DMS53 treated with DMSO at 0.1 percent for 48 hours (cell line): ENCODE measurements at regions not wholly inside any gene's neighbourhood (a gene's known extent, or its start where the extent isn't known, plus 50 kb on each side); places are given as distances from the start of the nearest gene placed in this dataset.

Experiments used
- DNase-seq: peaks from one replicate; lab custom pipeline; 2025; ENCODE audit not compliant: unreplicated experiment; lab: John Stamatoyannopoulos, UW

- DNase-seq = no peak
These were observed 108.5 kb upstream of the PCDH18 start for GRCh38 chr4:137640838-137641158.

GRCh38 chr4:137640156-137640837 lies 108.0 kb upstream of the PCDH18 start:
- DNase-seq = no peak

- no peak for DNase-seq
These were observed 106.6 kb upstream of the PCDH18 start for GRCh38 chr4:137638934-137639333.

GRCh38 chr4:137635601-137636000 lies 103.3 kb upstream of the PCDH18 start:
- no peak for DNase-seq

GRCh38 chr4:137635108-137635507 lies 102.8 kb upstream of the PCDH18 start:
- DNase-seq = no peak

GRCh38 chr4:137632842-137633241 lies 100.5 kb upstream of the PCDH18 start:
- no peak for DNase-seq

GRCh38 chr4:137631605-137632004 lies 99.3 kb upstream of the PCDH18 start:
- DNase-seq = no peak

- DNase-seq = no peak
These were observed 98.0 kb upstream of the PCDH18 start for GRCh38 chr4:137630252-137630651.

- no peak for DNase-seq
These were observed 95.6 kb upstream of the PCDH18 start for GRCh38 chr4:137627739-137628460.

- DNase-seq = no peak
These were observed 94.8 kb upstream of the PCDH18 start for GRCh38 chr4:137626942-137627738.

- no peak for DNase-seq
These were observed 90.7 kb upstream of the PCDH18 start for GRCh38 chr4:137623013-137623412.

GRCh38 chr4:137621056-137621455 lies 88.8 kb upstream of the PCDH18 start:
- no peak for DNase-seq

GRCh38 chr4:137614491-137614890 lies 82.2 kb upstream of the PCDH18 start:
- peak; percentile 83 for DNase-seq

- no peak for DNase-seq
These were observed 79.9 kb upstream of the PCDH18 start for GRCh38 chr4:137611998-137612700.

GRCh38 chr4:137610960-137611359 lies 78.7 kb upstream of the PCDH18 start:
- peak; percentile 1 for DNase-seq

- no peak for DNase-seq
These were observed 77.6 kb upstream of the PCDH18 start for GRCh38 chr4:137609718-137610430.

- peak; percentile 59 for DNase-seq
These were observed 75.8 kb upstream of the PCDH18 start for GRCh38 chr4:137608085-137608484.

- no peak for DNase-seq
These were observed 70.1 kb upstream of the PCDH18 start for GRCh38 chr4:137602436-137602835.

- DNase-seq = no peak
These were observed 69.6 kb upstream of the PCDH18 start for GRCh38 chr4:137601934-137602333.

- no peak for DNase-seq
These were observed 67.4 kb upstream of the PCDH18 start for GRCh38 chr4:137599734-137600133.
